ENCODE measurements at regions not wholly inside any gene's neighbourhood (a gene's known extent, or its start where the extent isn't known, plus 50 kb on each side); places are given as distances from the start of the nearest gene placed in this dataset.
"Not testable (repeated sequence)": the region's sequence is repeated elsewhere in the genome, so short reads cannot be mapped to it uniquely, and the experiment has no call there.

- DNase-seq: peak in 1 of 4 experiments; percentile 11
Measured at GRCh38 chr4:38529189-38530115, 134.5 kb upstream of the KLF3 start.

- no peak for DNase-seq
Measured at GRCh38 chr4:38530486-38530885, 133.5 kb upstream of the KLF3 start.

GRCh38 chr4:38531141-38531727 is 132.8 kb upstream of the KLF3 start:
- no peak for DNase-seq

- no peak for DNase-seq
Measured at GRCh38 chr4:38532908-38533499, 131.0 kb upstream of the KLF3 start.

GRCh38 chr4:38534344-38535045 is 129.5 kb upstream of the KLF3 start:
- no peak for DNase-seq

GRCh38 chr4:38535071-38535470 is 128.9 kb upstream of the KLF3 start:
- not testable (repeated sequence) for DNase-seq

GRCh38 chr4:38535717-38536116 is 128.3 kb upstream of the KLF3 start:
- no peak for DNase-seq

GRCh38 chr4:38536716-38537115 is 127.3 kb upstream of the KLF3 start:
- DNase-seq: no peak

GRCh38 chr4:38537666-38538065 is 126.3 kb upstream of the KLF3 start:
- DNase-seq: no peak

GRCh38 chr4:38538517-38538916 is 125.5 kb upstream of the KLF3 start:
- DNase-seq: no peak

GRCh38 chr4:38539501-38539900 is 124.5 kb upstream of the KLF3 start:
- DNase-seq: no peak

GRCh38 chr4:38547052-38547451 is 116.9 kb upstream of the KLF3 start:
- no peak for DNase-seq

- DNase-seq: no peak
Measured at GRCh38 chr4:38548256-38548655, 115.7 kb upstream of the KLF3 start.

- no peak for DNase-seq
Measured at GRCh38 chr4:38559374-38559773, 104.6 kb upstream of the KLF3 start.

- DNase-seq: no peak
Measured at GRCh38 chr4:38560340-38560739, 103.7 kb upstream of the KLF3 start.

GRCh38 chr4:38560768-38561558 is 103.0 kb upstream of the KLF3 start:
- DNase-seq: no peak

- no peak for DNase-seq
Measured at GRCh38 chr4:38562751-38563198, 101.2 kb upstream of the KLF3 start.

GRCh38 chr4:38563707-38564495 is 100.1 kb upstream of the KLF3 start:
- no peak for DNase-seq

- no peak for DNase-seq
Measured at GRCh38 chr4:38565271-38566199, 98.5 kb upstream of the KLF3 start.

- DNase-seq: no peak
Measured at GRCh38 chr4:38566806-38567398, 97.1 kb upstream of the KLF3 start.
